Muscle of back (tissue), 3 donors: ENCODE measurements at regions not wholly inside any gene's neighbourhood (a gene's known extent, or its start where the extent isn't known, plus 50 kb on each side); places are given as distances from the start of the nearest gene placed in this dataset.

Source experiments
- DNase-seq, 3 donors: peaks; one replicate each; pipeline versions ENCODE4 v3.0.0 to v3.0.0-alpha.2; 2013

GRCh38 chr17:65444049-65444448, 117.4 kb downstream of the AXIN2 start:
- no peak for DNase-seq

DNA sequence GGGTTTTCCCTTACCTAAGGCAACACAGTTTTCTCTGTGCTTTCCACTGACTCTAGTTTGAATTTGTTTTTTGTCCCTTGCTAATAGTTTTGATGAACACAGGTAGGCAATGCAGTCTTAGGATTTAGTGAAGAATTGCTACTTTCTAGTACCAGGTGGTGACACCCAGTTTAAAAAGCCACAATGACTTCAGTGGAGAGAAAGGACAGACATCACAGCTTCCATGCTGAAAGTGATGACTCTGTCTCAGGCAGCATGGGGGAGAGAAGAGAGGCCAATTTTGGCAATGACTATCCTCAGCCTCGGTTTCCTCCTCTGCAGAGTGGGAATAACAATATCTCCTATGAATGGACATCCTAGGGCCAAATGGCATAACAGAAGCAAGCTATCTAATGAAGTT, 118.8 kb downstream of the AXIN2 start:
- no peak for DNase-seq

- DNase-seq: no peak
Observed at GRCh38 chr17:65442250-65442649, 119.2 kb downstream of the AXIN2 start.

GRCh38 chr17:65441053-65441605, 120.3 kb downstream of the AXIN2 start:
- no peak for DNase-seq

DNA sequence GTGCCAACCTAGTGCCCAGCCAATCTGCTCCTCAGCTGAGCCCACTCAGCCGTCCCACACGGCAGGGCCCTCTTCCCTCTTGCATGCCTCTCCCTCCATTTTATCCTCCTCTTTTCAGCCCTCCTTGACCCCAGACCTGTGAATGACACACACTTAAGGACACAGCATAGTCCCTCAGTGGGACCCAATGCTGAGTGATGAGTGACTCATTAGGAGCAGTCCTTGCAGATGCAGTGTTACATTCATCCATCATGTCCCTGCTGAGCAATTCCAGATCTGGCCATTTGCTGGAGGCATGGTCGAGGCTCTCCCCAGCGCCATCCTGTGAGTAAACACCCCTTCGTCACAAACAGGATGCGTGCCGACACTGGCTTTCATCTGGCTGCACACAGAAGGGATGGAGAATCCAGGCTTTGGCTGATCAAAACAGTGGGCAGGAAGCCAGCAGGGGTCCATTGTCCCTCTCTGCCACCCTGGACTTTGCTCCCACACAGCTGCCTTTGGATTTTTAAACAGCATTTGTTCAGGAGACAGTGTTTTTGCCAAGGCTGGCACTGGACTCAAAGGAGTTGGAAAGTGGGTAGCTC, 122.6 kb downstream of the AXIN2 start:
- DNase-seq: peak in 1 of 3 donors; percentile 16

DNA sequence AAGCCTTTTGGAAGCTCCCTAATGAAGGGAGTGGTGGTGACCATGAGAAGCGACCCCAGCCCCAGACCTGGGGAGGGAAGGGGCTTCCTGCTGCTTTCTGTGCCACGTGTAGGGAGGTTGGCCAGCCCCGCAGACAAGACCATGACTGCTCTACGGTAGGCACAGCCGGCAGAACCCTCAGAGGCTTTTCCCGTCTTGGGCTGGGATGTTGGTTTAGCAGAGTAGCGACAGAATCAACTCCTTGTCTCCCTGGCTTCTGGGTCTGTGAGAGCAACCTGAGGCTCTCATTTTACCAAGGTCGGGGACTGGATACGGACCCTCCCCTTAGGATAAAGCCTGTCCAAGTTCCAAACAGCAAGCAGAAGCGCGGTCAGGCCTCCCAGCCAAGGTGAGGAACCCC, 123.3 kb downstream of the AXIN2 start:
- DNase-seq: no peak

- no peak for DNase-seq
Observed at GRCh38 chr17:65436871-65437270, 124.6 kb downstream of the AXIN2 start.

GRCh38 chr17:65434878-65435277, 126.6 kb downstream of the AXIN2 start:
- DNase-seq: no peak

- peak in 1 of 3 donors; percentile 32 for DNase-seq
Observed at GRCh38 chr17:65434251-65434650, 127.2 kb downstream of the AXIN2 start.

- DNase-seq: no peak
Observed at GRCh38 chr17:65433592-65433991, 127.9 kb downstream of the AXIN2 start.

GRCh38 chr17:65433157-65433556, 128.3 kb downstream of the AXIN2 start:
- no peak for DNase-seq

GRCh38 chr17:65431116-65431515, 130.3 kb downstream of the AXIN2 start:
- no peak for DNase-seq

GRCh38 chr17:65430209-65430833, 131.1 kb downstream of the AXIN2 start:
- DNase-seq: no peak

DNA sequence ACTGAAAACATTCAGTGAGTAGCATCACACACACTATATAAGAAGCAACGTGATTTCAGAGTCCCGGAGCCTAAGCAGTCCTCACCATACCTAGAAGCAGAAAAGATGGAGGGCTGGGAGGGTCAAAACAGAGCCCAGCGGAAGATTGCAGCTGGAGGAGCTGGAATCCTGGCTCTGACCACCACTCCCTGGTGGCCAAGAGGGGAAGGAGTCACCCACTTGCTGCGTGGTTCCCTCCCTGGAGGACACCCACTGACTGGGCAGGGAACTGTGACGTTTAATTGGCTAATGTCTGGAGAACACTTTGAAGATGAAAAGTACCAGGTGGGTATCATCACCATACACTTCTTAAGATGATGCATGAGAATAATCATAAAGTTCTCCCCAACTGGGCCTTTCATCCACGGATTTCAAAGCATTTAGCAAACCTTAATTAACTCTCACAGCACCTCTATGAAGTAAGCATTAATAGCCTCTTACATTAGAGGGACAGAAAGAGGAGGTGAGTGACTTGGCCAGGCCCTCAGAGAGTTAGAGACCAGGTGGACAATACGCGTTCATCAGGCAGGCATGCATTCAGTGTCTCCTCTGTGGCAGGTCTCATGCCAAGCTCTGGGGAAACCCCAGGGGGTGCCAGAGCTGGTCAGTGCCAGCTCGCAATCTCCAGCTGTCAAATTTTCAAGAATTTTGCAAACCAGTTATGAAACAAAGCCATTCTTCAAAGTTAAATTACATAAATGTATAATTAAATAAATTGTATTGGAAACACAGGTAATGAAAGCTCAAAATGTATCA, 137.9 kb downstream of the AXIN2 start:
- no peak for DNase-seq

DNA sequence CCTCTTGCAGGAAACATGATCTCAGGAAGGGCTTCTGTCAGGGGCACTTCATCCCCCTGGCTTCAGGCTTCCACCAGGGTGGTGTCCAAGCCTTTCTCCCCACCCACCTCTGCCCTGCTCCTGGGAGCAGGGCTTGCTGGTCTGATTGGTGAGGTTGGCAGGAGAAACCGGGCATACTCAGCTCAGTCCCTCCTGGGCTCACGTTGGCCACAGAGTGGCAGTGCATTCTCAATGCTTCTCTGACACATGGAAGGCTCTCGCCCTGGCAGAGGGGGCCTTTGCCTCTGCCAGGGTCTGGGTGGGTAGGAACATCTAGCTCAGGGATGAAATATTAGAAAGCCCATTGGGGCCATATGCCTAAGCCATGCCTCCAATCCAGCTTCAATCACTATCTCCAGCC, 142.8 kb downstream of the AXIN2 start:
- no peak for DNase-seq

DNA sequence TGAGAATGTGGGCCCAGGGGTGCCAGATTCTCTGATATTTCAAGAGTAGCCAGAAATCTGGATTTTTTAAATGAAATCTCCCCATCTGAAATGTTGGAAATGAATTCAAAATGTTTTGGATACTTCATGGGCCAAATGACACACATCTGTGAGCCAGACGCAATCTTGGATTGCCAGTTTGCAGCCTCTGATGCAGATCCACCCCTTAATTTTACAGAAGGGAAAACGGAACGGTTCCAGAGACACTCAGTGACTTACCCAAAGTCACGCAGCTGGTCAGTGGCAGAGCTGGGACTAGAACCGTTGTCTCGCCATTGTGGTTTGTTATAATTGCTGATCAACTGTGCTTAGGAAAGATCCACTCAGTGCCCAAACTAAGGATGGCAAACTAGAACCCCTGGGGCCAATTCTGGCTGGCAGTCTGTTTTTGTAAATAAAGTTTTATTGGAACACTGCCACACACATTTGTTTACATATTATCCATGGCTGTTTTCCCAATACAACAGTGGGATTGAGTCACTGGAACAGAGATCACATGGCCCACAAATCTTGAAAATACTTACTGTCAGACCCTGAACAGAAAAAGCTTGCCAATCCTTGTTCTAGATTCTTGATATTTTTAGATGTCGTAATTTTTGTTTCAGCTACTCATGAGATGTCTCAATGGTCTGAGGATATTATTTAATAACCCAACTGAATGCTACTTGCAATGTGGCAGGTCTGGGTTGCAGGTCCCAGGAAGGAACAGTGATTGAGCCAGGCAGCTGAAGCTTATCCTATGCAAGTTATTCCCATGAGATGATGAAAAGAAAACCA, 143.8 kb downstream of the AXIN2 start:
- no peak for DNase-seq

- DNase-seq: no peak
Observed at GRCh38 chr17:65415991-65416390, 145.5 kb downstream of the AXIN2 start.

DNA sequence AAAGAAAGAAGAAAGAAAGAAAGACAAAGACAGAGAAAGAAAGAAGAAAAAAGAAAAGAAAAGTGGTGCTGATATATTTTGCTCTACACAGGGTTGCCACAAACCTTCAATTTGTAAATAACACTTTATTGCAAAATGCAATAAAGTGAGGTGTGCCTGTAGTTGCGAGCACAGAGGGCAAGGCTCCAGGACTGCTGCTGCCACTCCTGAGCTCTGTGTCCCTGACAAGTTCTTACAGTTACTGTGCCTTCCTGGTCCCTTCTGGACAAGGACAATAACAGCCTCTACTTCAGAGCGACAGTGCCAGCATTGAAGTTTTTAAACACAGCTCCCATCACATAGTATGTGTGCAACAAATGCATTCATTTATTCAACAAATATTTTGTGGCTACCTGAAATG, 148.1 kb downstream of the AXIN2 start:
- DNase-seq: no peak

GRCh38 chr17:65409381-65409780, 152.1 kb downstream of the AXIN2 start:
- DNase-seq: no peak

DNA sequence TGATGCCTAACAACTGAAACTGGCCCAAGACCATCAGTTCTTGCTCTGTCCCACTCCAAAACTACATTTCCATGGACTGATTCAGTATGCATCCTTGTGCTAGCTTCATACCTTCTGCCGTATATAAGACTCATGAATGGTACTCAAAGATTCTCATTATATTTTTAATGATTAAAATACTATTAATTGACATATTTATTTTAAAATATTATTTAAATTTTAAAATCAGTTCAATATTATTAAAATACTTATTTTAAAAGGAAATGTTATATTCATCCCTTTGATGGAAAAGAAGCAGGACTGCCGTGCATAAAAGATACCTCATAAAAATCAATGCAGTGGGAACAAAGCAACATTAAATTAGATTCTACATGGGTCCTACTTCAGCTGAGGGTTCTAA, 153.4 kb downstream of the AXIN2 start:
- no peak for DNase-seq

DNA sequence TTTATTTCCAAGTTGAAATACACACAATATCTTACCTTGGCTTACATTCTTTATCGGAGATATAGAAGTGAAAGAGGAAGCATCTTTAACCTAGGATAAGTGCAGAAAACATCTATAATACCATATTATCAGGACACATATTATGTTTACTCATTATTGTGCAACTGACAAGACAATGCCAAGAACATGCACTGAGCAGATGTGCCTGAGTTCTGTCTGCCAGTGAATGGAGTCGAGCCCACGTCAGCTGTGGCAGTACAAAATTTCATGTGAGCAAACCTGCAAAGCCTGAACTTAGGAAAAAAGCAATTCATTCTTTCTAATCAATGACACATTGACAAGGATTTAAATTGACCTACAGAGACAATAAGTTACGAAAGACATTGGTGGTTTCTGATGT, 154.4 kb downstream of the AXIN2 start:
- peak in 1 of 3 donors; percentile 32 for DNase-seq

DNA sequence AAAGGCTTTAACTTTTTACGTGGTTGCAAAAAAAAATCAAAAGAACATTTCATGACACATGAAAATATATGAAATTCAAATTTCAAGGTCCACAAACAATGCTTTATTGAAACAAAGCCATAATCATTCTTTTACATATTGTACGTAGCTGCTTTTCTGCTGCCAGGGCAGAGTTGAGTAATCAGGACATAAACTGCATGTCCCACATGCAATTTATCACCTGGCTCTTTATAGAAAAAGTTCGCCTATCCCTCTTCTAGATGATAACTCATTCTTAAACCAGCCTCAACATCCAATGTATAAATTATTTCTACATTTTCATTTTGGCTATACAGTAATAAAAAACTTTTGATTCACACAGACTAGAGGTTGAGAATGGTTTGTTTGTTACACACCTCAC, 154.9 kb downstream of the AXIN2 start:
- no peak for DNase-seq
